Muscle of leg (tissue), 3 donors: ENCODE measurements at regions not wholly inside any gene's neighbourhood (a gene's known extent, or its start where the extent isn't known, plus 50 kb on each side); places are given as distances from the start of the nearest gene placed in this dataset.
"Not testable (repeated sequence)": the region's sequence is repeated elsewhere in the genome, so short reads cannot be mapped to it uniquely, and the experiment has no call there.

Source experiments
- DNase-seq: peaks from one replicate; pipeline ENCODE4 v3.0.0; 2013
- H3K27ac ChIP-seq: one replicate; pipeline ENCODE4 v1.5.1; 2013; ENCODE audit warnings: mild to moderate bottlenecking, low read length, control low read depth
- H3K27me3 ChIP-seq: one replicate; pipeline ENCODE4 v1.6.1; 2013; ENCODE audit warnings: low read length; ENCODE audit not compliant: control insufficient read depth, insufficient read depth
- H3K36me3 ChIP-seq: one replicate; pipeline ENCODE4 v1.6.1; 2013; ENCODE audit warnings: low read length; ENCODE audit not compliant: control insufficient read depth, insufficient read depth
- H3K4me1 ChIP-seq: one replicate; pipeline ENCODE4 v1.6.1; 2013; ENCODE audit warnings: low read length; ENCODE audit not compliant: control insufficient read depth, insufficient read depth
- H3K4me3 ChIP-seq: one replicate; pipeline ENCODE4 v1.5.1; 2013; ENCODE audit warnings: low read length, control low read depth
- H3K9me3 ChIP-seq: replicated peaks from 2 replicates; pipeline ENCODE4 v1.6.1; 2013; ENCODE audit warnings: low read depth, low read length; ENCODE audit not compliant: control insufficient read depth
- WGBS: methylation state at CpG from one replicate; pipeline ENCODE4 v1.1.5; 2013; ENCODE audit warnings: missing lambda C conversion rate; ENCODE audit not compliant: insufficient coverage; 5-methylcytosine and 5-hydroxymethylcytosine counted together

GRCh38 chr5:34551911-34552433 is 104.2 kb upstream of the RAI14 start:
- peaks cover 4% of the 10 kb centered on the region for H3K9me3 ChIP-seq
- peak; percentile 93 for DNase-seq
- no peak overlapping the region for H3K4me3 ChIP-seq
- H3K27me3 ChIP-seq = no peaks in the 10 kb centered on the region
- peaks cover 15% of the 10 kb centered on the region for H3K4me1 ChIP-seq
- no peaks in the 10 kb centered on the region for H3K36me3 ChIP-seq
- peak overlapping the region; percentile 80 for H3K27ac ChIP-seq
- WGBS = 0% methylated on average over 1 of the region's 4 CpGs

GRCh38 chr5:34552686-34553085 is 103.4 kb upstream of the RAI14 start:
- Histone ChIP-seq H3K27me3 (no peaks in the 10 kb centered on the region), H3K9me3 (no peaks in the 10 kb centered on the region), H3K27ac (peak overlapping the region; percentile 80), H3K4me1 (peaks cover 15% of the 10 kb centered on the region), H3K4me3 (no peak overlapping the region), H3K36me3 (no peaks in the 10 kb centered on the region)
- WGBS = 58% methylated on average over 2 of the region's 3 CpGs
- DNase-seq = peak; percentile 48

- Histone ChIP-seq H3K27ac (no peak overlapping the region), H3K9me3 (no peaks in the 10 kb centered on the region), H3K36me3 (no peaks in the 10 kb centered on the region), H3K27me3 (no peaks in the 10 kb centered on the region), H3K4me3 (no peak overlapping the region), H3K4me1 (peaks cover 15% of the 10 kb centered on the region)
- DNase-seq = peak; percentile 24
- no CpG with 5 or more reads among the region's 3 CpGs for WGBS
Observed at GRCh38 chr5:34553581-34553980, 102.5 kb upstream of the RAI14 start.

GRCh38 chr5:34554641-34555040 is 101.5 kb upstream of the RAI14 start:
- no peak overlapping the region for H3K27ac ChIP-seq
- H3K4me1 ChIP-seq = peaks cover 15% of the 10 kb centered on the region
- H3K27me3 ChIP-seq = no peaks in the 10 kb centered on the region
- H3K36me3 ChIP-seq = no peaks in the 10 kb centered on the region
- no peaks in the 10 kb centered on the region for H3K9me3 ChIP-seq
- peak; percentile 62 for DNase-seq
- 20% methylated on average over 1 of the region's 5 CpGs for WGBS
- H3K4me3 ChIP-seq = no peak overlapping the region

DNA sequence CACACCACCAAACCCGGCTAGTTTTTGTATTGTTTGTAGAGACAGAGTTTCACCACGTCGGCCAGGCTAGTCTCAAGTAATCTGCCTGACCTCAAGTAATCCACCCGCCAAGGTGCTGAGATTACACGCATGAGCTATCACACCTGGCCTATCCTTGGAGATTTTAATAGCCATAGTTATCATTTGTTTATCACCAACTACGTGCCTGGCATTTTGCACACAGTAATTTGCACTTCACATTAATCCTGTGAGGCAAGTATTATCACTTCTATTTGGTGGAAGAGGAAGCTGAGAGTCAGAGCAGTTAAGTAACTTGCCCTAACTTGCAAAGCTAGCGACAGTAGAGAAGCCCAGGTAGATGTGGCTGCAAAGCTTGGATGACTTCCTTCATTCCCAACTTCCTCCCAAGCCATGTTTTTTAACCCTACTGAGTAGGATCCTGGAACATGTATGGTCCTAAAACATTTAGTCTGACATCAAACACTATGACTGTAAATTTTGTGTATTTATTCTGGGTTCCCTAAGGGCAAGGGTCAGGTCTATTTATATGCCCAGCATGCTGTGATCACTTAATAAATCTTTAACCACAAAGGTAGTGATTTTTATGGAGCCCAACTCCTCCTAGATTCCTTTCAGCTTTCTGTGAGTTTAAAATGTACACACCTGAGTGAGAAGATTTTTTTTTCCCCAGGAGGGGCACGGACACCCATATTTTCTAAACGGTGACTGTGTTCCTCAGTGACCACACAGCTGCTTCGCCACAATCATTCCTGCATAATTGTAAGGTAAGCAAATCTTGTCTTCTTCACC is 100.2 kb upstream of the RAI14 start:
- H3K27ac ChIP-seq = no peak overlapping the region
- peaks cover 11% of the 10 kb centered on the region for H3K4me1 ChIP-seq
- H3K36me3 ChIP-seq = no peaks in the 10 kb centered on the region
- no peaks in the 10 kb centered on the region for H3K9me3 ChIP-seq
- WGBS = 93% methylated on average over 2 of the region's 10 CpGs
- no peak overlapping the region for H3K4me3 ChIP-seq
- no peaks in the 10 kb centered on the region for H3K27me3 ChIP-seq
- no peak for DNase-seq

- Histone ChIP-seq H3K27me3 (no peaks in the 10 kb centered on the region), H3K36me3 (no peaks in the 10 kb centered on the region), H3K4me1 (peaks cover 6% of the 10 kb centered on the region), H3K27ac (no peak overlapping the region), H3K9me3 (no peaks in the 10 kb centered on the region), H3K4me3 (no peak overlapping the region)
- DNase-seq = no peak
- WGBS = no CpG with 5 or more reads among the region's 2 CpGs
Observed at GRCh38 chr5:34556509-34556782, 99.7 kb upstream of the RAI14 start.

DNA sequence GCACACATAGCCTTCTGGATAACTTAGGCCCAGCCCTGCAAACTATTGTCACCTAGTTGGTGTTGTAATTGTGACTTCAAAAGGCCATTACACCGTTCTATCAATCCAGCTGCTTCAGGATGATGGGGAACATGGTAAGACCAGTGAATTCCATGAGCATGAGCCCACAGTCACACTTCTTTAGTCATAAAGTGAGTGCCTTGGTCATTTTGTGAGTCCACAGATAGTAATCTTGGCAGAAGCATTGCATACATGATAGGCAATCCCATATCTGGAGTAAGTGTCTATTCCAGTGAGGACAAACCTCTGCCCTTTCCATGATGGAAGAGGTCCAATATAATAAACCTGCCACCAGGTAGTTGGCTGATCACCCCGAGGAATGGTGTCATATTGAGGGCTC is 94.5 kb upstream of the RAI14 start:
- not testable (repeated sequence) for H3K4me1 ChIP-seq, H3K27ac ChIP-seq, H3K4me3 ChIP-seq, H3K27me3 ChIP-seq, H3K9me3 ChIP-seq, DNase-seq, H3K36me3 ChIP-seq
- WGBS = 100% methylated on average over 1 of the region's 2 CpGs

GRCh38 chr5:34562791-34563190 is 93.3 kb upstream of the RAI14 start:
- DNase-seq = no peak

DNA sequence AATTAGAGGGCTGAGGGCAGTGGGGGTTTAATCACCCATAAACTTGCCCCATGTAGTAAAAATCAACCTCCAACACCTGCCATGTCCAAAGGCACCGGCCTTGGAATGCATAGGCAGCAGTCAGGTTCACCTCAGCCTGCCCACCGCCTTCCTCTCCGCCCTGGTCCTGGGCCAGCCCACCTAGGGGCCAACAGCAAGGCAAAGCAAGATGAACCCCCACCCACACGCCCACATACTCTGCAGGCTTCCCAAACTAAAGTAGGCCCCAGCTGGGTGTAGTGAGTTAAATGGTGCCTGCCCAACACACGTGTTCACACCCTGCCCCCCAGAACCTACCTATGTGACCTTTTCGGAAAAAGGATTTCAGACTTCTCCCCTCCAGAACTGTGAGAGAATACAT is 92.9 kb upstream of the RAI14 start:
- Histone ChIP-seq H3K4me3 (no peak overlapping the region), H3K36me3 (no peaks in the 10 kb centered on the region), H3K27ac (no peak overlapping the region), H3K27me3 (peaks cover 2% of the 10 kb centered on the region), H3K4me1 (peaks cover 7% of the 10 kb centered on the region), H3K9me3 (no peaks in the 10 kb centered on the region)
- 80% methylated on average over 1 of the region's 6 CpGs for WGBS
- no peak for DNase-seq

More at GRCh38 chr5:34562791-34563190, 93.3 kb upstream of the RAI14 start:
- no peak overlapping the region for H3K27ac ChIP-seq
- H3K27me3 ChIP-seq = peaks cover 2% of the 10 kb centered on the region
- no peak overlapping the region for H3K4me3 ChIP-seq
- 71% methylated on average over 3 of the region's 4 CpGs for WGBS
- no peaks in the 10 kb centered on the region for H3K36me3 ChIP-seq
- H3K9me3 ChIP-seq = no peaks in the 10 kb centered on the region
- peaks cover 7% of the 10 kb centered on the region for H3K4me1 ChIP-seq

DNA sequence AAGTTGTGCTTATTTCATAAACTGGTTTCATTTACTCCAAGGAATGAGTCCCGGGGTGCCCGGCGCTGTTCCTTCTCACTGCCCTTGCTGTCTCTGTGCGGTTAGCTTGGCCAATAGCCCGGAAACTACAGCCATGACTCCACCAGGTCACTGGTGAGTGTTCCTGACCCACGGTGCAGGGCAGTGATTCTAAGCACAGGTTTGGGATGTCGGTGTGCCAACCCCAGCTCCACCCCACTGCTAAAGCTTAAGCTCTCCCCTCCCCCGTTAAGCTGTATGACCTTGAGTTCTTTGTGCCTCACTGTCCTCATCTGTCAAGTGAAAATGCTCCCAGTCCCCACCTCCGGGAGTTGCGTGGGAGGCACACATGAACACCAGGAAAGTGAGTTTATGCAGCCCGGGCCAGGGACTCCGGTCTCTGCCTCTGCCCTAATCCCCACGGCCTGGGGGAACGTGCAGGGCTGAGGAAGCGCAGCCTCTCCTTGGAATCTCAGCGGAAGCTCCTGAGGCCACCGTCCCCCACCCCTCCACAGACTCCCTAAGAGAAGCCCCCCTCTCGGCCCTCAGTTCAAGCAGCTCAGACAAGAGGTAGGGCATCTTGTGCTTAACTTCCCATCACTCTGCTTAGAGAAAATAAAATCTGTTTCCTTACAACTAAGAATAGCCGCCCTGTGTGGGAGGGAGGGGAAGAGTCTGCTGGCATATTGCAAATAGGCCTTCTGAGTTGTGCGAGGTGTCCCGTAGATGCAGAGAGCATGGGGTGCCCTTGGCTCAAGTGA is 92.0 kb upstream of the RAI14 start:
- Histone ChIP-seq H3K27ac (no peak overlapping the region), H3K9me3 (no peaks in the 10 kb centered on the region), H3K36me3 (no peaks in the 10 kb centered on the region), H3K27me3 (peaks cover 2% of the 10 kb centered on the region), H3K4me1 (peaks cover 7% of the 10 kb centered on the region), H3K4me3 (no peak overlapping the region)
- WGBS = 37% methylated on average over 19 of the region's 21 CpGs
- DNase-seq = peak; percentile 29
